HepG2 (cell line): ENCODE measurements at regions not wholly inside any gene's neighbourhood (a gene's known extent, or its start where the extent isn't known, plus 50 kb on each side); places are given as distances from the start of the nearest gene placed in this dataset.

ENCODE experiments used
- ATAC-seq: fragments of 200-7000 bp; cut with Tn5 transposase; 3 replicates; pipeline ENCODE4 v1.9.1; 2020; ENCODE audit warnings: mild to moderate bottlenecking, moderate library complexity
- BruUV-seq: library from RNA; stranded (reverse); fragments of 400-500 nt; replicated peaks from 2 replicates; lab custom pipeline; 2021; lab: Mats Ljungman, UMichigan
- CTCF ChIA-PET: fragments of 300-600 bp; formaldehyde crosslinking; extraction: SDS; loops from one replicate; lab custom pipeline; 2021; ENCODE audit warnings: low total read pairs, inconsistent platforms, low intra/inter-chr PET ratio; lab: Yijun Ruan, JAX
- POLR2A ChIA-PET: fragments of 350-600 bp; sonication (Branson Sonifier 250); formaldehyde crosslinking; loops from one replicate; lab custom pipeline; 2020; ENCODE audit warnings: antibody characterized with exemption, inconsistent platforms; lab: Yijun Ruan, JAX
- DNase-seq: peaks from one replicate; pipeline ENCODE4 v3.0.0-alpha.2; 2015; ENCODE audit warnings: low spot score
- FAIRE-seq: peaks from 3 replicates; lab custom pipeline; 2011; peaks lifted over from hg19 to GRCh38; lab: Jason Lieb, UNC
- H2AFZ ChIP-seq: one replicate; pipeline ENCODE4 v1.6.1; 2011; ENCODE audit warnings: low read length, inconsistent platforms
- H3K27ac ChIP-seq: fragments of 300-600 bp; 3 replicates; pipeline ENCODE4 v1.8.0; 2011; ENCODE audit warnings: mixed run types, mild to moderate bottlenecking, mixed read lengths, low read length, inconsistent platforms; ENCODE audit not compliant: insufficient read depth; ENCODE audit errors: extremely low read length
- H3K27me3 ChIP-seq, 2 experiments: fragments of 200-600 bp in 1 of 2; 2 replicates in 1 of 2; 3 replicates in 1 of 2; pipeline versions ENCODE4 v1.6.0 to v1.8.0; 2011; ENCODE audit warnings: low read length in 2 of 2, mild to moderate bottlenecking in 2 of 2, moderate library complexity in 2 of 2, inconsistent platforms in 1 of 2; ENCODE audit not compliant: insufficient read depth in 2 of 2, control insufficient read depth in 1 of 2
- H3K36me3 ChIP-seq, 2 experiments: fragments of 200-600 bp in 1 of 2; replicated peaks in 1 of 2; 2 replicates in 1 of 2; 3 replicates in 1 of 2; pipeline versions ENCODE4 v1.5.1 to v1.8.0; 2011; ENCODE audit warnings: low read length in 2 of 2, inconsistent platforms in 1 of 2; ENCODE audit not compliant: insufficient read depth in 2 of 2, control insufficient read depth in 1 of 2
- H3K4me1 ChIP-seq: 2 replicates; pipeline ENCODE4 v1.5.1; 2012; ENCODE audit warnings: low read length, inconsistent platforms; ENCODE audit not compliant: insufficient read depth
- H3K4me2 ChIP-seq: 2 replicates; pipeline ENCODE4 v1.6.0; 2011; ENCODE audit warnings: low read depth, low read length, inconsistent platforms
- H3K4me3 ChIP-seq, 3 experiments: fragments of 200-600 bp in 1 of 3; sonication (generic), shearing (Covaris generic) in 1 of 3; replicated peaks in 1 of 3; 2 replicates each; pipeline ENCODE4 v1.5.1; 2011 to 2016; ENCODE audit warnings: low read length in 3 of 3, inconsistent platforms in 2 of 3, low read depth in 2 of 3, mild to moderate bottlenecking in 2 of 3, control low read depth in 1 of 3, mixed read lengths in 1 of 3; ENCODE audit not compliant: insufficient read depth in 1 of 3
- H3K79me2 ChIP-seq: one replicate; pipeline ENCODE4 v1.6.1; 2011; ENCODE audit warnings: low read length, inconsistent platforms; ENCODE audit not compliant: insufficient read depth
- H3K9ac ChIP-seq: 2 replicates; pipeline ENCODE4 v1.6.0; 2011; ENCODE audit warnings: mild to moderate bottlenecking, low read depth, low read length, inconsistent platforms; ENCODE audit not compliant: insufficient read depth
- H3K9me3 ChIP-seq: 2 replicates; pipeline ENCODE4 v1.5.1; 2012; ENCODE audit warnings: mild to moderate bottlenecking, low read length
- H4K20me1 ChIP-seq: 2 replicates; pipeline ENCODE4 v1.6.0; 2011; ENCODE audit warnings: inconsistent platforms, mild to moderate bottlenecking, low read length, moderate library complexity; ENCODE audit not compliant: insufficient read depth
- FOSL2 ChIP-seq: sonication (generic); formaldehyde crosslinking; IDR thresholded peaks from 2 replicates; pipeline ENCODE4 v1.4.0; 2020; ENCODE audit warnings: missing genetic modification reagents
- HES4 ChIP-seq: sonication (generic); formaldehyde crosslinking; IDR thresholded peaks from 2 replicates; pipeline ENCODE4 v1.9.0; 2021; ENCODE audit warnings: mild to moderate bottlenecking, missing genetic modification reagents, borderline replicate concordance
- KAT7 ChIP-seq: IDR thresholded peaks from 2 replicates; pipeline ENCODE4 v1.6.1; 2018; ENCODE audit warnings: borderline replicate concordance, missing compliant biosample characterization
- PAF1 ChIP-seq: IDR thresholded peaks from 2 replicates; pipeline ENCODE4 v1.6.1; 2016; ENCODE audit warnings: missing genetic modification reagents, missing compliant biosample characterization
- TEAD3 ChIP-seq: optimal IDR thresholded peaks from 2 replicates; pipeline ENCODE3; 2016; ENCODE audit warnings: borderline replicate concordance
- ZBTB8A ChIP-seq: sonication (generic); formaldehyde crosslinking; IDR thresholded peaks from 2 replicates; pipeline ENCODE4 v1.4.0; 2020; ENCODE audit warnings: mild to moderate bottlenecking, low read depth, missing genetic modification reagents, borderline replicate concordance
- ZNF850 ChIP-seq: sonication (generic); formaldehyde crosslinking; conservative IDR thresholded peaks from 2 replicates; pipeline ENCODE4 v1.9.0; 2021; ENCODE audit warnings: mild to moderate bottlenecking, missing genetic modification reagents
- WGBS: methylation state at CpG from one replicate; pipeline ENCODE4 v1.1.6; 2017; ENCODE audit warnings: low lambda C conversion rate; 5-methylcytosine and 5-hydroxymethylcytosine counted together
- in situ Hi-C: cut with HindIII; loops from 2 replicates; pipeline ENCODE4 v1.10.0; 2017; ENCODE audit warnings: low pct_unique_long_range_greater_than_20kb; ENCODE audit not compliant: extremely low pct_ligation_motif_present
- intact Hi-C: fragments of 100-400 bp; cut with micrococcal nuclease; formaldehyde crosslinking; loops from one replicate; pipeline ENCODE4 v1.10.0; 2022; ENCODE audit not compliant: unreplicated experiment
- TF ChIP-seq, protein P1 (sequence below): sonication (generic); formaldehyde crosslinking; IDR thresholded peaks from 2 replicates; pipeline ENCODE4 v1.5.1; 2020; ENCODE audit warnings: mild to moderate bottlenecking, moderate library complexity, missing genetic modification reagents
- TF ChIP-seq, protein P2 (sequence below), 2 experiments: sonication (generic) in 1 of 2; formaldehyde crosslinking in 1 of 2; IDR thresholded peaks; 2 replicates each; pipeline versions ENCODE4 v1.6.1 to v1.9.0; 2014 to 2022; ENCODE audit warnings: antibody characterized with exemption in 1 of 2, borderline replicate concordance in 1 of 2, inconsistent platforms in 1 of 2, low read depth in 1 of 2, missing genetic modification reagents in 1 of 2
- TF ChIP-seq, protein P3 (sequence below): sonication (generic); formaldehyde crosslinking; IDR thresholded peaks from 2 replicates; pipeline ENCODE4 v1.9.0; 2021; ENCODE audit warnings: missing genetic modification reagents, mild to moderate bottlenecking, borderline replicate concordance
- TF ChIP-seq, protein P4 (sequence below): sonication (generic); formaldehyde crosslinking; IDR thresholded peaks from 2 replicates; pipeline ENCODE4 v1.4.0; 2020; ENCODE audit warnings: missing genetic modification reagents, low read depth, mild to moderate bottlenecking, borderline replicate concordance
- TF ChIP-seq, protein P5 (sequence below): sonication (generic); formaldehyde crosslinking; IDR thresholded peaks from 2 replicates; pipeline ENCODE4 v1.5.1; 2020; ENCODE audit warnings: mild to moderate bottlenecking, missing genetic modification reagents, moderate library complexity

DNA sequence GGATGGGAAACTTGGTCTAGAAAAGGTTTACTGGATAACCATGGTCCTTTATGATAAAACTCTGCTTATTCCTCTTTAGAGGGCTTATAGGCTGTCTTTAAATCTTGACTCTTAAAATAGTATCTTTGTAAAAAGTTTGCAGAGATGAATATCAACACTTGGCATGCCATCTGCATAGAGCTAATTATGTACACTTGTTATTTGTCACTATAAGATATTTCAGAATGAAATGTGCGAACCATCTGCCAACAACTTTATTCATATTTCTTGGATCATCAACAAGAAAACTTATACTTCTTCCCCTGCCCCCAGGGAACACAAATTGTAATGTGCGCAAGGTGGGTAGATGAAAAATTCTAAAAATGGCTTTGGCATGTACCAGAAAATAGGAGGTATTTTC, 653.0 kb upstream of the CHAC2 start:
- no peak for FAIRE-seq
- H4K20me1 ChIP-seq = no peaks in the 10 kb centered on the region
- H3K36me3 ChIP-seq = no peaks in the 10 kb centered on the region
- H3K27me3 ChIP-seq = no peaks in the 10 kb centered on the region
- in situ Hi-C loops = no loop called here
- TF ChIP-seq, protein P1, sequence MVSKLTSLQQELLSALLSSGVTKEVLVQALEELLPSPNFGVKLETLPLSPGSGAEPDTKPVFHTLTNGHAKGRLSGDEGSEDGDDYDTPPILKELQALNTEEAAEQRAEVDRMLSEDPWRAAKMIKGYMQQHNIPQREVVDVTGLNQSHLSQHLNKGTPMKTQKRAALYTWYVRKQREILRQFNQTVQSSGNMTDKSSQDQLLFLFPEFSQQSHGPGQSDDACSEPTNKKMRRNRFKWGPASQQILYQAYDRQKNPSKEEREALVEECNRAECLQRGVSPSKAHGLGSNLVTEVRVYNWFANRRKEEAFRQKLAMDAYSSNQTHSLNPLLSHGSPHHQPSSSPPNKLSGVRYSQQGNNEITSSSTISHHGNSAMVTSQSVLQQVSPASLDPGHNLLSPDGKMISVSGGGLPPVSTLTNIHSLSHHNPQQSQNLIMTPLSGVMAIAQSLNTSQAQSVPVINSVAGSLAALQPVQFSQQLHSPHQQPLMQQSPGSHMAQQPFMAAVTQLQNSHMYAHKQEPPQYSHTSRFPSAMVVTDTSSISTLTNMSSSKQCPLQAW (CRISPR knock-in tag) = no peak
- TF ChIP-seq, protein P2, sequence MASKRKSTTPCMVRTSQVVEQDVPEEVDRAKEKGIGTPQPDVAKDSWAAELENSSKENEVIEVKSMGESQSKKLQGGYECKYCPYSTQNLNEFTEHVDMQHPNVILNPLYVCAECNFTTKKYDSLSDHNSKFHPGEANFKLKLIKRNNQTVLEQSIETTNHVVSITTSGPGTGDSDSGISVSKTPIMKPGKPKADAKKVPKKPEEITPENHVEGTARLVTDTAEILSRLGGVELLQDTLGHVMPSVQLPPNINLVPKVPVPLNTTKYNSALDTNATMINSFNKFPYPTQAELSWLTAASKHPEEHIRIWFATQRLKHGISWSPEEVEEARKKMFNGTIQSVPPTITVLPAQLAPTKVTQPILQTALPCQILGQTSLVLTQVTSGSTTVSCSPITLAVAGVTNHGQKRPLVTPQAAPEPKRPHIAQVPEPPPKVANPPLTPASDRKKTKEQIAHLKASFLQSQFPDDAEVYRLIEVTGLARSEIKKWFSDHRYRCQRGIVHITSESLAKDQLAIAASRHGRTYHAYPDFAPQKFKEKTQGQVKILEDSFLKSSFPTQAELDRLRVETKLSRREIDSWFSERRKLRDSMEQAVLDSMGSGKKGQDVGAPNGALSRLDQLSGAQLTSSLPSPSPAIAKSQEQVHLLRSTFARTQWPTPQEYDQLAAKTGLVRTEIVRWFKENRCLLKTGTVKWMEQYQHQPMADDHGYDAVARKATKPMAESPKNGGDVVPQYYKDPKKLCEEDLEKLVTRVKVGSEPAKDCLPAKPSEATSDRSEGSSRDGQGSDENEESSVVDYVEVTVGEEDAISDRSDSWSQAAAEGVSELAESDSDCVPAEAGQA (IDR thresholded peaks at IDR 0.05; ENCODE audit: low read depth) = no peak
- TF ChIP-seq, protein P2 (CRISPR knock-in tag; IDR thresholded peaks at IDR 0.05; ENCODE audit: borderline replicate concordance) = no peak
- no peak for TF ChIP-seq ZBTB8A (CRISPR knock-in tag)
- TF ChIP-seq FOSL2 (CRISPR knock-in tag) = no peak
- no peak for TF ChIP-seq HES4 (CRISPR knock-in tag)
- no peak for TF ChIP-seq KAT7 (CRISPR knock-in tag)
- TF ChIP-seq TEAD3 = no peak
- TF ChIP-seq, protein P3, sequence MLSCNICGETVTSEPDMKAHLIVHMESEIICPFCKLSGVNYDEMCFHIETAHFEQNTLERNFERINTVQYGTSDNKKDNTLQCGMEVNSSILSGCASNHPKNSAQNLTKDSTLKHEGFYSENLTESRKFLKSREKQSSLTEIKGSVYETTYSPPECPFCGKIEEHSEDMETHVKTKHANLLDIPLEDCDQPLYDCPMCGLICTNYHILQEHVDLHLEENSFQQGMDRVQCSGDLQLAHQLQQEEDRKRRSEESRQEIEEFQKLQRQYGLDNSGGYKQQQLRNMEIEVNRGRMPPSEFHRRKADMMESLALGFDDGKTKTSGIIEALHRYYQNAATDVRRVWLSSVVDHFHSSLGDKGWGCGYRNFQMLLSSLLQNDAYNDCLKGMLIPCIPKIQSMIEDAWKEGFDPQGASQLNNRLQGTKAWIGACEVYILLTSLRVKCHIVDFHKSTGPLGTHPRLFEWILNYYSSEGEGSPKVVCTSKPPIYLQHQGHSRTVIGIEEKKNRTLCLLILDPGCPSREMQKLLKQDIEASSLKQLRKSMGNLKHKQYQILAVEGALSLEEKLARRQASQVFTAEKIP (CRISPR knock-in tag) = no peak
- TF ChIP-seq, protein P4, sequence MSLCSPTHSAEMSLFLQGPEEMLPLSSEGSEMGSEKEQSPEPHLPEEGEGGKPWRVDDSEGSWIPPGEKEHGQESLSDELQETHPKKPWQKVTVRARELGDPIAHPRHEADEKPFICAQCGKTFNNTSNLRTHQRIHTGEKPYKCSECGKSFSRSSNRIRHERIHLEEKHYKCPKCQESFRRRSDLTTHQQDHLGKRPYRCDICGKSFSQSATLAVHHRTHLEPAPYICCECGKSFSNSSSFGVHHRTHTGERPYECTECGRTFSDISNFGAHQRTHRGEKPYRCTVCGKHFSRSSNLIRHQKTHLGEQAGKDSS (CRISPR knock-in tag) = no peak
- no peak for TF ChIP-seq ZNF850 (CRISPR knock-in tag)
- TF ChIP-seq, protein P5, sequence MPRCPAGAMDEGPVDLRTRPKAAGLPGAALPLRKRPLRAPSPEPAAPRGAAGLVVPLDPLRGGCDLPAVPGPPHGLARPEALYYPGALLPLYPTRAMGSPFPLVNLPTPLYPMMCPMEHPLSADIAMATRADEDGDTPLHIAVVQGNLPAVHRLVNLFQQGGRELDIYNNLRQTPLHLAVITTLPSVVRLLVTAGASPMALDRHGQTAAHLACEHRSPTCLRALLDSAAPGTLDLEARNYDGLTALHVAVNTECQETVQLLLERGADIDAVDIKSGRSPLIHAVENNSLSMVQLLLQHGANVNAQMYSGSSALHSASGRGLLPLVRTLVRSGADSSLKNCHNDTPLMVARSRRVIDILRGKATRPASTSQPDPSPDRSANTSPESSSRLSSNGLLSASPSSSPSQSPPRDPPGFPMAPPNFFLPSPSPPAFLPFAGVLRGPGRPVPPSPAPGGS (CRISPR knock-in tag) = no peak
- TF ChIP-seq PAF1 = no peak
- H3K9ac ChIP-seq = no peak overlapping the region
- no peak overlapping the region for H3K27ac ChIP-seq
- H3K79me2 ChIP-seq = no peaks in the 10 kb centered on the region
- BruUV-seq = no TSS peak
- CTCF ChIA-PET = no interaction called here
- H3K4me2 ChIP-seq = no peak overlapping the region
- no peaks in the 10 kb centered on the region for H3K9me3 ChIP-seq
- ATAC-seq = no peak
- no peak overlapping the region for H3K4me3 ChIP-seq
- intact Hi-C loops = no loop called here
- 52% methylated on average over 2 of the region's 2 CpGs for WGBS
- no peak overlapping the region for H2AFZ ChIP-seq
- POLR2A ChIA-PET = no interaction called here
- DNase-seq = no peak
- H3K4me1 ChIP-seq = no peaks in the 10 kb centered on the region
